ENCODE measurements at regions not wholly inside any gene's neighbourhood (a gene's known extent, or its start where the extent isn't known, plus 50 kb on each side); places are given as distances from the start of the nearest gene placed in this dataset.
"Not testable (repeated sequence)": the region's sequence is repeated elsewhere in the genome, so short reads cannot be mapped to it uniquely, and the experiment has no call there.

DNA sequence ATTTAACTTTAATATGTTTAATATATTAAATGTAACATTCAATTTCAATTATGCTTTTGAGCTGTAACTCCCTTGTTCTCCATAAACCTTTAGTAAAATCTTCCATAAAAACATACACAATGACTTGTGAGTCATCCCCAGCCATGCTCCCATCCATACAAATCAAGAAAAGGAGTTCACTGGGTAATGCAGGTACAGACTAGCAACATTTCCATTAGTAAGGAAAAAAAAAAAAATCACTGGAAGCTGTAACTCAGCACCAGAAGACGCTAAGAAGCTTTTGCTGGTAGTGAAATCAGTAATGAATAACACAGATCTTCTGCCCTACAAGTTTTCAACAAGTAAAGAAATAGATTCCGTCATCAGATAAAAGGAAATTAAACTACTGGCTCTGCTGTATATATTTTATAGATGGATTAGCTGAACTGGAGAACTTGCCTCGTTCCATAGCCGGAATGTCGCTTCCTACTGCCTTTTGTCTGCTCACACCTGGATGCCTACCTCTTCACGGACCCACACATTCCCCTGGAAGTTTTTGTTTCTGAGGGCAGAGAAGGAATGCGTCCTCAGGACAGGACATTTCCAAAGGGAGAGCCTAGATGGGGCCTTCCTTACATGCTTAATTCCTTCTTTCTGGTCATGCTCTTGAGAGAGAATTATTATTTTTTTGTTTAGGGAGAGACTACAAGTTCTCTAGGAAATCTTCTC lies 298.4 kb upstream of the ANKRD50 start:
- intact Hi-C loops (cut with DNase I): no loop called here
- ATAC-seq (no peak), DNase-seq (no peak)

DNA sequence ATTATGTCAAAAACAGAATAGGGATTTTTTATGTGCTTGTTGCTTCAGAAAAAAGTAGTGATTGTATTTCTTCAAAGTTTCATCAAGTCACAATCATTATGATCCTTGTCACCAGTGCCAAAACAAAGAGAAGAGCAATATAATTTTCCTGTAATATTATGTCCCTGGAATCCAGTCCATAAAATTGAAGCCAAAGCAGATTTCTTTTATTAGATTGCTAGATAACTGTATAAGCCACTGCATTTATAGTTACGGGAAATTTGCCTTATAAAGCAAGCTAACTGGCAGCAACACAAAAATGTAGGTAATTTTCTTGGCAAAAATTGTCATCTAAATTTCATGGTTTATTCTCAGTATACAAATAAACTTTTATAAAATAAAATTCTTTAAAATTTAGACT lies 296.1 kb upstream of the ANKRD50 start:
- intact Hi-C loops (cut with DNase I): no loop called here
- DNase-seq (no peak), ATAC-seq (no peak)

DNA sequence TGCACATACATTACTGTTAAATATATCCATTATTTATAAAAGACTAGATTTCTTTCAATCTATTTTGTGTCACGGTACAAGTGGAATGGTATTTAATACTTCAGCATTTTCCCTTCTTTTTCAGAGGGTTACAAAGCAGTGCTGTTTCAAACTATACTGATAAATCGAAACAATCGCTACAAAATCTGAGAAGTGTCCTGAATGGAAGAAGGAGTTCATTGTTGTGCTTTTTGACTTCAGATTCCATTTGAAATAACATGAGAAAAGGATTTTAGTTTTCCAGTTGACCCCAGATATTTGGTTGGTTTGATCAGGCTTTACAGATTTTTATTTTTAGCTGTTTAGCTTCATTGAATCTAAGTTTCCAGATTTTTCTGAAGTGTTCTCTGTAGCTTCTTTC lies 292.1 kb upstream of the ANKRD50 start:
- no peak for DNase-seq
- no peak for ATAC-seq
- intact Hi-C loops (cut with DNase I): no loop called here

DNA sequence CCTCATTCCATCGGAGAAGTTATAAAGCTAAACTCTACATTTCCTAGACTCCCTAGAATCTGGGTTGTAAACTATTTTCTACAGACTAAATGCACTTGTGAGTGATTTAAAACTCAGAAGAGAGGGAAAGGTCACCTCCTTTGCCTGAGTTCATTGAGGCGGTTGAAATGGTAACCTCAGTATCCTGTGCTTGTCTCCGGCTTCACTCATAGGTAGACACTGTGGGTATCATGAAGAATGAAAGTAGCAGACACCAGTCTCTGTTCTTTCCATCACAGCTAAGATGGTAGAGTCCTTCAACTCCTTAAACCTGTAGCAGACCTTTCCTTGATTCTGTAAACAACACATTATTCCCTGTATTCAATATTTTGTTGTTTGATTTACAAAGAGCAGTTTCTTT lies 291.3 kb upstream of the ANKRD50 start:
- ATAC-seq (no peak), DNase-seq (no peak)
- intact Hi-C loops (cut with DNase I): no loop called here

DNA sequence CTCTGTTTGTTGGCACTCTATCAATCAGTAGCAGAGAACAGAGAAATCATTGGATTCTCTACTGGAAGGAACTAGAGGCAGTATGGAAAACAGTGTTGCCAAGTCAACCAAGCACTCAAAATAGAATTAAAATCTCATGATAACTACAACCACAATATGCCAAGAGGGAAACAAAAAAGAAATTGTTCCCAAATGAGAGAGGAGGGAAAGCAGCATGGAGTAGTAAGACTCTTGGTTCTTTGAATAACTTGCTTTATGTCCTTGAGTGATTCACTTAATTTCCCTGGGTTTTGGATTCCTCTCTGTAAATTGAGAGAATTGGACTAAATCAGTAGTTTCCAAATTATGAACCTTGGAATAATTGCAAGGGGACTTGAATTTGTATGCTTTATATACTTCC lies 285.5 kb upstream of the ANKRD50 start:
- intact Hi-C loops (cut with DNase I): no loop called here
- DNase-seq (no peak), ATAC-seq (no peak)

DNA sequence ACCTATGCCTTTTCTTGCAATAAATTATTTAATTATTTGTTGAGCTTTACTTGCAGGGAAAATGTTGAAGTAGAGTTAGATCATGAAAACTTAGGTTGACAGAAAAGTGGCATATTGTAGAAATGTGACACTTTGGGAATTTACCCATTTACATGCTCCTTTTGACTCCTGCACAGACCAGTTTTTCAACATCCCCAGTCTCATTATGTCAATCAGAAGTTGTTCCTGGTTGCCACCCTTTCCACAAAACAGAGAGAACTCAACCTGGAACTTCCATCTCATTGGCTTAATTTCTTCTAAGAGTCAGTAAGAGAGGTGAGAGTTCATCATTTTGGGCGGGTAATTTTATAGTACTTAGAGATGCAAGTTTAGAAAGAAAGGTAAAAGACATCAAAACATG lies 284.6 kb upstream of the ANKRD50 start:
- no peak for ATAC-seq
- intact Hi-C loops (cut with DNase I): no loop called here

DNA sequence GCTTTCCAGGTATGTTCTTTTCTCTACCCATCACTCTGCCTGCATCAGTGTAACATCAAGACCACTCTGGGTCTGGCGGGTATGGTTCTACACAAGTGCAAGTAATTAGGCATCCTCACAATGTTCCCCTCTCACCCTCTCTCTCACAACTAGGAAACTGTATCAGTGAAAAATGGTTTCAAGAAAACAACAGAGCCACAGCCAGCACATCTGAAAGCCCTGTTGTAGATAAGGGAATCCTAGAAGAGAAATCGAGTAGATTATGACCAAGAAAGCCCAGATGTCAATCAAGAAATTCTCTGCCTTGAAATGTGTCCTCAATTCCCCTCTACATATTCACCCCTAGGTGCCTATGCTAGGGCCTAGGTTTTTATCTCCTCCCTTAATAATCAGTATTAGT lies 281.3 kb upstream of the ANKRD50 start:
- ATAC-seq: no peak
- intact Hi-C loops (cut with DNase I): no loop called here

More for the DNA sequence above, 284.6 kb upstream of the ANKRD50 start:
- DNase-seq: no peak

DNA sequence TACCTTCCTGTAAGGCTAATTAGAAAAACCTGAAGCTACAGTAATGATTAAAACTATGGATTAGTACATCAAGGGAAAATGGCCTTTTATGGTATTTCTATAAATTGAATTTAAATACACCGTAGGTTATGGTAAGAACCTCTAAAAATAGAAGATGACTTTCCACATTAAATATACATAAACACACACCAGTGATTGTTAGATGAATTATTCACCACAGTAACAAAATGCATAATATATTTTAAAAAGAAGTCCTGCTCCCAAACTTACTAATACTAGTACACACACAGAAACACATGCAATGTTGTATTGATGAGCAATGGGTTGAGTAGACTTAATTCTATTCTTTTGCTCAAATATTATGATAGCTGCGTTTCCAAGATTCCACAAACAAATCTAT lies 277.9 kb upstream of the ANKRD50 start:
- ATAC-seq (no peak), DNase-seq (no peak)
- intact Hi-C loops (cut with DNase I): no loop called here

More for the DNA sequence above, 281.3 kb upstream of the ANKRD50 start:
- no peak for DNase-seq

DNA sequence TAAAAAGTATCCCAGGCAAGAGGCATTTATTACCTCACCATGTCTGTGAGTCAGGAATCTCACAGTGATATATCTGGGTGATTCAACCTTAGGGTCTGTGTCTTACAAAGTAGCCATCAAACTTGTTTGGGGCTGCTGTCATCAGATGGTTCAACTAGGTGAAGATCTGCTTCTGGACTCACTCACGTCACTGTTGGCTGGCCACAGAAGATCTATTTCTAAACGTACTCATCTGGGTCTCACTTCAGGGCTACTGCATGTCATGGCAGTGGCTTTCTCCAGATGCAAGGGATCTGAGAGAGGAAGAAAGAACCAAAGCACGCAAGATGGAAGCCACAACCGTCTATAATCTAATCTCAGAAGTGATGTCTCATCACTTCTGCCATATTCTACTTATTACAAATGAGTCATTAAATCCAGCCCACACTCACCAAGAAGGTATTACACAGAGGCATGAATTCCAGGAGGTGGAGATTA lies 267.8 kb upstream of the ANKRD50 start:
- ATAC-seq (peak in 1 of 2 donors; percentile 82), DNase-seq (no peak)
- intact Hi-C loops (cut with DNase I): no loop called here

DNA sequence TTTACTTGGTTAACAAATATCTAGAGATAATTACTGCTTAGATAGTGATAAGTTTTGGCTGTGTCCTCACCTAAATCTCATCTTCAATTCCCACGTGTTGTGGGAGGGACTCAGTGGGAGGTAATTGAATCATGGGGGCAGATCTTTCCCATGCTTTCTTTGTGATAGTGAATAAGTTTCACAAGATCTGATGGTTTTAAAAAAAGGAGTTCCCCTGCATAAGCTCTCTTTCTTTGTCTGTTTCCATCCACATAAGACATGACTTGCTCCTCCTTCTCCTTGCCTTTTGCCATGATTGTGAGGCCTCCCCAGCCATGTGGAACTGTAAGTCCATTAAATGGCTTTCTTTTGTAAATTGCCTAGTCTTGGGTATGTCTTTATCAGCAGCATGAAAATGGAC lies 266.0 kb upstream of the ANKRD50 start:
- DNase-seq; ATAC-seq; intact Hi-C loops (cut with DNase I): not testable (repeated sequence)

DNA sequence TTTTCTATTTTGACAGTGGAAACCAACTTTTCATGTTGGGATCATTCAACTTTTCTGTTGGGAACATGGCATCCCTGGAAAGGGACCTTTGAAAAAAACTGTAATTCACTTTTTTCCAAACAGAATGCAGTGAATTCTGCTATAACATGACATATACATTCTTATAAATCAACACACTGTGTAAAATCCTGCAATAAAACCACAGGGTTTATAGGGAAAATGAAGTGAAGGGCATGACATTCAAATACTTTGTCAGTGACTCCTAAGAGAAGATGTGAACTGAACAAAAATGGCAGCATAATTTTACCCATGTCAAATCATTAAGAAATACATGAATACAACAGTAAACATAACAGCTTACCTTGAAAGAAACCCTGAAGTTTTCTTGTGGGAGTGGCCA lies 264.5 kb upstream of the ANKRD50 start:
- intact Hi-C loops (cut with DNase I): no loop called here
- ATAC-seq: no peak

DNA sequence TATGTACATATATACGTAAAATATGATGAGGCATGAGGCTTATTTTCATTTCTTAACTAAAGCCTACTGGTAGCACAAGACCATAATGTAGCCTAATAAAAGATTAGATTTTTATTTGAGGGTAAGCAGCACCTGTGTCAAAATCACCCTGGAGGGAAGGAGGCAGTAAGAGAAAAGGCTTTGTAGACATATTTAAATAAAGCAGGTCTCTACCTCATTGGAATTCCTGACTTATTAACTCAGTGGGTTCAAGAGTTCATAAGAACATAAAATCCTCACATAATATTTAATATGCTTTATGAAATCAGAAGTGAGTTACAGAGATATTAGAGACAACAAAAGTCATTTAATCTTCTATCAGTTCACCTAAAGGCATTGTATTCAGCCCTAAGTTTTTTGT lies 261.6 kb upstream of the ANKRD50 start:
- DNase-seq: no peak
- no peak for ATAC-seq
- intact Hi-C loops (cut with DNase I): no loop called here

More for the DNA sequence above, 264.5 kb upstream of the ANKRD50 start:
- no peak for DNase-seq

DNA sequence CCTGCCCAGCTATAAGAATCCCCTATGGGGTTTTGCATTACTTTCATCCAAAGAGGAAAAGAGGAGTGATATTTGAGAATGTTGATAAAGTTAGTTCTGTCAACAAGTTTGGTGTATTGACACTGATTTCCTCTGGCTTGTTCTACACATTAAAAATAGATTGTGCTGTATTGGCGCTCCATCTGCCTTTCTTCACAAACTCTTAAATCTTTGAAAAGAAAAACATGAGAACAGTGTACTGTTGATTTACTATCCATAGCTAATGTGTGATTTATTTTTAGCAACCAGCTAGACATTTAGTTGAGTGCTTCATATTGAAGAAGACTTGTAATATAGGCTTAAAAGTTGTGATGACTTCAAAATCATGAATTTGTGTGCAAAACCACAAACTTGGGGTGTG lies 261.2 kb upstream of the ANKRD50 start:
- DNase-seq: no peak
- no peak for ATAC-seq
- intact Hi-C loops (cut with DNase I): no loop called here

DNA sequence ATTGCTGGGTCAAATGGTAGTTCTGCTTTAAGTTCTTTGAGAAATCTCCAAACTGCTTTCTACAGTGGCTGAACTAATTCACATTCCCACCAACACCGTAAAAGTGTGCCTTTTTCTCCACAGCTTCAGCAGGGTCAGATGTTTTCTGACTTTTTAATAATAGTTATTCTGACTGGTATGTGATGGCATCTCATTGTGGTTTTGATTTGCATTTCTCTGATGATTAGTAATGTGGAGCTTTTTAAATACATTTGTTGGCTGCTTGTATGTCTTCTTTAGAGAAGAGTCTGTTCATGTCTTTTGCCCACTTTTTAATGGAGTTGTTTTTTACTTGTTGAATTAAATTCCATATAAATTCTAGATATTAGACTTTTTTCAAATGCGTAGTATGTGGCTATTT lies 257.5 kb upstream of the ANKRD50 start:
- ATAC-seq: no peak
- intact Hi-C loops (cut with DNase I): no loop called here
- DNase-seq: no peak

DNA sequence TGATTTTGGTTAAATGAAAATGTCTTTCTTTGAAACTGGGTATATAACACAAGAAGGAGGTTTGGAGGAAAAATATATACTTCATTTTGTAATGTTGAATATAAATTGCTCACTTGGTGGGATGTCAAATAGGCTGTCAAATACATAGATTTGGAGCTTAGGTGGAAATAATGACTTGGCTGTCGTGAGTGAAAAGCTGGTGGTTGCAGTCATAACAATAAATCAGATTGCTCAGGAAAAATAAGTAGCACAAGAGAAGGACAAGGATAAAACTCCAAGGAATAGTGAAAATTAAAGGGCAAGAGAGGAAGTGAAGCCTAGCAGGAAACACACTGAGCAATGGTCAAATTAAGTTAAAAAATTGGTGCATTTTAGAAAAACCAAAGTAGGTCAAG lies 253.0 kb upstream of the ANKRD50 start:
- intact Hi-C loops (cut with DNase I): no loop called here
- ATAC-seq (no peak), DNase-seq (no peak)

DNA sequence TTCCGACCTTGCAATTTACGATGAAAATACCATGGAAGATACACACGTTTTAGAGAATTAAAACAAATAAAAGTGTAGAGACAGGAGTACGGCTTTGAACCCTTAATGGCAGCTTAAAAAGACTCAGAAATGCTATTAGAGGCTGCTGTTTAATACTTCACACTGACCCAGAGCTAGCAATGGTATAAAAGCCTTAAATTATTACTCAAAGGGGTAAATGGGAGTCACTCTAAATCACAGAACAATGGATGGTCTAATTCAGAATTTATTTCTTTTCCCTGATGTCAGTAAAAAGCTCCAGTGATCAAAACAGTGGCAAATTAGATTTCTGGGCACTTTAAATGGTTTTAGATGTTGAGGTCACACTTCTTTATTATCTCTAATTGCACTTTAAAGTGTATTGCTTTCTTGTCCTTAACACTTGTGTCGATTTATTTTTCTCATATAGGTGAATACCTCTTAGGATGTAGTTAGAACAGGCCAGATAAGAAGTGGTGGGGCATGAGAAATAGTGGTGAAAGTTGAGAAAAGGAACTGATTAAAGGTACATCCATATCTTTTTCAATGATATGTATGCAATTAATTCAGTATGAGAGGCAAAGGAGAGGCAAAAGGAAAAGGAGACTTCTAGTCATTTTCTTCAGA lies 252.4 kb upstream of the ANKRD50 start:
- ATAC-seq: no peak
- DNase-seq: no peak
- intact Hi-C loops (cut with DNase I): no loop called here

DNA sequence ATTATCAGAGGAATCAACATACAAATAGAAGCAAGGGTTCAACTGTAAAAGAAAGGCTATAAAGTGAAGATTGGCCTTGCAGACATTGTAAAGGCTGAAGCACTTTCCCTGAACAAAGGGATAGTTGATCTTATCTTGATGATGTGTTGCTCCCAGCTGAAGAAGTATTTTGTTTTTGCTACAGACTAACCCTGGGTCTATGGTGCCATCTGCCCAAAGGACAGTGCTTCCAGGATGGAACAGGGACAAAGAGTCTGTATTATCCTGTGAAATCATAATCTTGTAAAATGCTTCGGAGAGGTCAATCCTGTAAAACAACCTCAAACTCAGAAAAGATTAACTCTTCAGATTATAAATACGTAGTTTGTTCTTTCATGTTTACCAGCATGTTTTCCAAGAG lies 251.7 kb upstream of the ANKRD50 start:
- no peak for DNase-seq
- intact Hi-C loops (cut with DNase I): no loop called here
- no peak for ATAC-seq

DNA sequence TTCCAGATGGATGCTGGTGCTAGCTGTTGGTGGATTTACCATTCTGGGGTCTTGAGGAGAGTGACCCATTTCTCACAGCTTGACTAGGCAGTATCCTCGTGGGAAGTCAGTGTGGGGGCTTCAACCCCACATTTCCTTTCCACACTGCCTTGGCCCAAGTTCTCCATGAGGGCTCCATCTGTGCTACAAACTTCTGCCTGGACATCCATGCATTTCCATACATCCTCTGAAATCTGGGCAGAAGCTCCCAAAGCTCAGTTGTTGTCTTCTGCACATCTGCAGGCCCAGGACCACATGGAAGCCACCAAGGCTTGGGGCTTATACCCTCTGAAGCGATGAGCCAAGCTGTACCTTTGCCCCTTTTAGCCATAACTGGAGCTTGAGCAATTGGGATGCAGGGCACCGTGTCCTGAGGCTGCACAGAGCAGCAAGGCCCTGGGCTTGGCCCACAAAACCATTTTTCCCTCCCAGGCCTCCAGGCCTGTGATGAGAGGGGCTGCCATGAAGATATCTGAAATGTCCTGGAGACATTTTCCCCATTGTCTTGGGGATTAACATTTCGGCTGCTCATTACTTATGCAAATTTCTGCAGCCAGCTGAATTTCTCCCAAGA lies 248.7 kb upstream of the ANKRD50 start:
- ATAC-seq (no peak), DNase-seq (no peak)
- intact Hi-C loops (cut with DNase I): no loop called here

DNA sequence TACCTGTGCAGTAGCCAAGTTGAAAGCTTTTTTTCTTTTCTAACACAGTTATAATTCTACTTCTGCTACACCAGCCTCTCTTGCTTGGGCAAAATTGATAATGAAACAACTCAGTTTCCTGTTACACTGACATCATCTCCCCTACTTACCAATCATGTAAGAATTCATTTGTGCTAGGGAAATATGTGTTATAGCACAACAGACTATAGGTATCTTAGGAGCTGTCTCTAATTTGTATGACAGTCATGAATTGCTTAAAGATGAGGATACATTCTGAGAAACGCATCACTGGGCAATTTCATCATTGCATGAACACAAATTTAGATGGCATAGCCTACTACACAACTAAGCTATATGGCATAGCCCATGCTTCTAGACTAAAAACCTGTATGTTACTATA lies 246.3 kb upstream of the ANKRD50 start:
- DNase-seq: no peak
- ATAC-seq: no peak
- intact Hi-C loops (cut with DNase I): no loop called here

DNA sequence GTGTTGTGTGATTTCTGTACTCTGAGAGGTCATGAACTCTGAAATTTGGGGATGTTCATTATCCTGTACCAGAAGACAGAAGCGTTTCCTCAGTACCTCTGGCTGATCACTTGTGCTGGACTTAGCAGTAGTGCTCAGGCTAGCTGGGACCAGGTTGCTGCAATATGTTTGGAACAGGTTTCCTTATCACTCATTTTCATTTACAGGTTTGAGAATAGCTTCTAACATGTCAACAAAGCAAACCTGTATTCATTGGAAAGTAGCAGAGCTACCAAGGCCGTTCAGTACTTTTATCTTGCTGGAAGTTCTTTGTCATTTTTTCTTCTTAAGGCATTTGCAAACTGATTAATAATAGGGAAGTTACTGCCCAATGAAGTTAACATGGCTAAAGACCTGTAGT lies 242.9 kb upstream of the ANKRD50 start:
- DNase-seq (no peak), ATAC-seq (no peak)
- intact Hi-C loops (cut with DNase I): no loop called here

DNA sequence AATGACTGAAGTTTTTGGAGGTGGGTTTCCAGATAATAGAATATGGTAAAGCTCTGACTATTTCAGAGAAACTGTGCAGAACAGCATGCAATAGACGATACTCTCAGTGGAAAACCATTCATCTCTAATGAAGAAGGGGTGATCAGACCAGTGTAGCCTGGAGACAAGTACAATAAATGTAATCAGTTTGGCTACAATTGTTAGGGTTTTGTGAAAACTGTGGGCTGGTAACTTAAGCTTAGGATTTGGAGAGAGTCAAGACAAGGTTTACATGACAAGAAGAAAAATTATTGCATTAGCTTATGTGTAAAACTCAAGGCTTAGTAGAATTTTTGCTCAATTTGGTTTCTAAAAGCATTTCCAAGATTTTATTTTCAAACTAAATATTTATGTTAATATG lies 241.5 kb upstream of the ANKRD50 start:
- intact Hi-C loops (cut with DNase I): no loop called here
- DNase-seq: no peak
- ATAC-seq: no peak

Data from left cardiac atrium (tissue), 4 donors.